Ectodermal cell (in vitro differentiated cells): ENCODE measurements at regions not wholly inside any gene's neighbourhood (a gene's known extent, or its start where the extent isn't known, plus 50 kb on each side); places are given as distances from the start of the nearest gene placed in this dataset.
"Not testable (repeated sequence)": the region's sequence is repeated elsewhere in the genome, so short reads cannot be mapped to it uniquely, and the experiment has no call there.

Source experiments
- H3K27ac ChIP-seq: 2 replicates; pipeline ENCODE4 v1.7.0; 2013; ENCODE audit warnings: mild to moderate bottlenecking, low read depth, low read length; ENCODE audit not compliant: insufficient read depth, poor library complexity, severe bottlenecking
- H3K27me3 ChIP-seq: 2 replicates; pipeline ENCODE4 v1.7.0; 2013; ENCODE audit warnings: mild to moderate bottlenecking, low read length; ENCODE audit not compliant: insufficient read depth, control insufficient read depth, poor library complexity, severe bottlenecking
- H3K36me3 ChIP-seq: one replicate; pipeline ENCODE4 v1.7.0; 2013; ENCODE audit warnings: low read length; ENCODE audit not compliant: control insufficient read depth, insufficient read depth
- H3K4me1 ChIP-seq: one replicate; pipeline ENCODE4 v1.7.0; 2013; ENCODE audit warnings: low read length; ENCODE audit not compliant: control insufficient read depth, insufficient read depth
- H3K4me3 ChIP-seq: 2 replicates; pipeline ENCODE4 v1.7.0; 2013; ENCODE audit warnings: low read depth, low read length, control low read depth; ENCODE audit not compliant: insufficient read depth
- H3K9me3 ChIP-seq: 2 replicates; pipeline ENCODE4 v1.7.0; 2013; ENCODE audit warnings: mild to moderate bottlenecking, low read length, moderate library complexity; ENCODE audit not compliant: control insufficient read depth
- WGBS, 2 experiments: methylation state at CpG; one replicate each; pipeline ENCODE4 v1.1.7; 2013; ENCODE audit warnings: missing lambda C conversion rate in 2 of 2; 5-methylcytosine and 5-hydroxymethylcytosine counted together

GRCh38 chr12:22808860-22809259, 183.9 kb downstream of the ETNK1 start:
- Histone ChIP-seq H3K9me3 (no peaks in the 10 kb centered on the region), H3K27ac (no peak overlapping the region), H3K4me1 (no peaks in the 10 kb centered on the region), H3K36me3 (no peaks in the 10 kb centered on the region), H3K27me3 (no peaks in the 10 kb centered on the region), H3K4me3 (no peak overlapping the region)
- 93 to 97% methylated on average over 2 of the region's 2 CpGs for WGBS, 2 experiments

GRCh38 chr12:22810036-22810435, 185.1 kb downstream of the ETNK1 start:
- Histone ChIP-seq H3K4me1 (no peaks in the 10 kb centered on the region), H3K27me3 (no peaks in the 10 kb centered on the region)

GRCh38 chr12:22812531-22812930, 187.6 kb downstream of the ETNK1 start:
- no peak overlapping the region for H3K4me3 ChIP-seq
- H3K4me1 ChIP-seq: no peaks in the 10 kb centered on the region
- WGBS, 2 experiments: 94 to 98% methylated on average over 5 of the region's 5 CpGs
- no peaks in the 10 kb centered on the region for H3K9me3 ChIP-seq
- H3K27me3 ChIP-seq: no peaks in the 10 kb centered on the region
- H3K27ac ChIP-seq: no peak overlapping the region
- no peaks in the 10 kb centered on the region for H3K36me3 ChIP-seq

More at GRCh38 chr12:22810036-22810435, 185.1 kb downstream of the ETNK1 start:
- Histone ChIP-seq H3K27ac (no peak overlapping the region), H3K36me3 (no peaks in the 10 kb centered on the region), H3K4me3 (no peak overlapping the region), H3K9me3 (no peaks in the 10 kb centered on the region)
- WGBS, 2 experiments: 100% methylated on average over 1 of the region's 2 CpGs

- 92 to 96% methylated on average over 4 of the region's 4 CpGs for WGBS, 2 experiments
- Histone ChIP-seq H3K27ac (no peak overlapping the region), H3K4me3 (no peak overlapping the region), H3K36me3 (no peaks in the 10 kb centered on the region), H3K9me3 (no peaks in the 10 kb centered on the region), H3K27me3 (no peaks in the 10 kb centered on the region), H3K4me1 (no peaks in the 10 kb centered on the region)
These were observed 197.0 kb downstream of the ETNK1 start for GRCh38 chr12:22821985-22822384.

- WGBS, 2 experiments: 92 to 97% methylated on average over 3 of the region's 3 CpGs
These were observed 201.1 kb downstream of the ETNK1 start for GRCh38 chr12:22826026-22826425.

GRCh38 chr12:22826446-22826981, 201.5 kb downstream of the ETNK1 start:
- not testable (repeated sequence) for H3K9me3 ChIP-seq, H3K27ac ChIP-seq, H3K27me3 ChIP-seq, H3K4me1 ChIP-seq, H3K36me3 ChIP-seq, H3K4me3 ChIP-seq
- 92 to 96% methylated on average over 7 to 9 of the region's 9 CpGs for WGBS, 2 experiments

More at GRCh38 chr12:22826026-22826425, 201.1 kb downstream of the ETNK1 start:
- no peaks in the 10 kb centered on the region for H3K9me3 ChIP-seq
- H3K4me3 ChIP-seq: no peak overlapping the region
- H3K27me3 ChIP-seq: no peaks in the 10 kb centered on the region
- H3K36me3 ChIP-seq: no peaks in the 10 kb centered on the region
- no peaks in the 10 kb centered on the region for H3K4me1 ChIP-seq
- H3K27ac ChIP-seq: no peak overlapping the region

GRCh38 chr12:22828066-22828465, 203.1 kb downstream of the ETNK1 start:
- no peaks in the 10 kb centered on the region for H3K27me3 ChIP-seq
- 100% methylated on average over 2 to 3 of the region's 3 CpGs for WGBS, 2 experiments
- no peak overlapping the region for H3K4me3 ChIP-seq
- H3K27ac ChIP-seq: no peak overlapping the region
- no peaks in the 10 kb centered on the region for H3K9me3 ChIP-seq
- H3K36me3 ChIP-seq: no peaks in the 10 kb centered on the region
- no peaks in the 10 kb centered on the region for H3K4me1 ChIP-seq

GRCh38 chr12:22835431-22835830, 210.5 kb downstream of the ETNK1 start:
- WGBS, 2 experiments: 91 to 95% methylated on average over 4 to 6 of the region's 6 CpGs
- Histone ChIP-seq H3K27me3 (no peaks in the 10 kb centered on the region), H3K27ac (no peak overlapping the region), H3K4me1 (no peaks in the 10 kb centered on the region), H3K36me3 (no peaks in the 10 kb centered on the region), H3K4me3 (no peak overlapping the region), H3K9me3 (no peaks in the 10 kb centered on the region)

GRCh38 chr12:22850185-22850584, 225.2 kb downstream of the ETNK1 start:
- Histone ChIP-seq H3K9me3 (no peaks in the 10 kb centered on the region), H3K27ac (no peak overlapping the region), H3K4me3 (no peak overlapping the region), H3K36me3 (no peaks in the 10 kb centered on the region), H3K4me1 (no peaks in the 10 kb centered on the region), H3K27me3 (no peaks in the 10 kb centered on the region)
- 90 to 92% methylated on average over 8 of the region's 8 CpGs for WGBS, 2 experiments

GRCh38 chr12:22851532-22851931, 226.6 kb downstream of the ETNK1 start:
- H3K36me3 ChIP-seq: no peaks in the 10 kb centered on the region
- no peaks in the 10 kb centered on the region for H3K9me3 ChIP-seq
- no peaks in the 10 kb centered on the region for H3K4me1 ChIP-seq
- no peaks in the 10 kb centered on the region for H3K27me3 ChIP-seq
- no peak overlapping the region for H3K27ac ChIP-seq
- no peak overlapping the region for H3K4me3 ChIP-seq

- WGBS, 2 experiments: 47 to 48% methylated on average over 2 of the region's 2 CpGs
- Histone ChIP-seq H3K4me3 (no peak overlapping the region), H3K27me3 (no peaks in the 10 kb centered on the region), H3K36me3 (no peaks in the 10 kb centered on the region), H3K4me1 (no peaks in the 10 kb centered on the region), H3K27ac (no peak overlapping the region), H3K9me3 (no peaks in the 10 kb centered on the region)
These were observed 230.5 kb downstream of the ETNK1 start for GRCh38 chr12:22855456-22855855.
